ENCODE measurements at regions not wholly inside any gene's neighbourhood (a gene's known extent, or its start where the extent isn't known, plus 50 kb on each side); places are given as distances from the start of the nearest gene placed in this dataset.
"Not testable (repeated sequence)": the region's sequence is repeated elsewhere in the genome, so short reads cannot be mapped to it uniquely, and the experiment has no call there.

- H3K4me1 ChIP-seq: no peaks in the 10 kb centered on the region
- no peaks in the 10 kb centered on the region for H3K27me3 ChIP-seq
- 65 to 74% methylated on average over 5 of the region's 5 CpGs for WGBS, 2 donors (ENCODE audit: low coverage in 1 of 2)
- TF ChIP-seq CTCF (IDR thresholded peaks at IDR 0.05) (no peak), EP300 (IDR thresholded peaks at IDR 0.05) (no peak), POLR2AphosphoS5 (IDR thresholded peaks at IDR 0.05) (no peak), POLR2A (IDR thresholded peaks at IDR 0.05) (no peak)
- ATAC-seq: no peak
- no peak overlapping the region for H3K27ac ChIP-seq
- no peak overlapping the region for H3K4me3 ChIP-seq
- H3K36me3 ChIP-seq: no peaks in the 10 kb centered on the region
- peaks cover 0 to 5% (median 0%) of the 10 kb centered on the region in 3 donors for H3K9me3 ChIP-seq
Observed at GRCh38 chr17:14525551-14526455, 224.9 kb downstream of the HS3ST3B1 start.

GRCh38 chr17:14522795-14523387 is 222.0 kb downstream of the HS3ST3B1 start:
- Histone ChIP-seq H3K27ac (no peak overlapping the region), H3K4me1 (no peaks in the 10 kb centered on the region), H3K4me3 (no peak overlapping the region), H3K36me3 (no peaks in the 10 kb centered on the region), H3K27me3 (no peaks in the 10 kb centered on the region), H3K9me3 (no peaks in the 10 kb centered on the region)
- TF ChIP-seq POLR2A (IDR thresholded peaks at IDR 0.05) (no peak), POLR2AphosphoS5 (IDR thresholded peaks at IDR 0.05) (no peak), EP300 (IDR thresholded peaks at IDR 0.05) (no peak), CTCF (IDR thresholded peaks at IDR 0.05) (no peak)
- ATAC-seq: no peak
- 40 to 44% methylated on average over 3 of the region's 3 CpGs for WGBS, 2 donors (ENCODE audit: low coverage in 1 of 2)

GRCh38 chr17:14518919-14519318 is 218.0 kb downstream of the HS3ST3B1 start:
- not testable (repeated sequence) for H3K27ac ChIP-seq, ATAC-seq, H3K9me3 ChIP-seq, H3K4me1 ChIP-seq, H3K27me3 ChIP-seq, H3K36me3 ChIP-seq, H3K4me3 ChIP-seq
- WGBS, 2 donors (ENCODE audit: low coverage in 1 of 2): 77 to 86% methylated on average over 1 to 3 of the region's 3 CpGs

- H3K27me3 ChIP-seq: no peaks in the 10 kb centered on the region
- H3K4me1 ChIP-seq: no peaks in the 10 kb centered on the region
- 50 to 57% methylated on average over 2 to 3 of the region's 3 CpGs for WGBS, 2 donors (ENCODE audit: low coverage in 1 of 2)
- no peak overlapping the region for H3K4me3 ChIP-seq
- no peak overlapping the region for H3K27ac ChIP-seq
- TF ChIP-seq POLR2A (IDR thresholded peaks at IDR 0.05) (no peak), EP300 (IDR thresholded peaks at IDR 0.05) (no peak), POLR2AphosphoS5 (IDR thresholded peaks at IDR 0.05) (no peak), CTCF (IDR thresholded peaks at IDR 0.05) (no peak)
- no peaks in the 10 kb centered on the region for H3K9me3 ChIP-seq
- ATAC-seq: no peak
- no peaks in the 10 kb centered on the region for H3K36me3 ChIP-seq
Observed at GRCh38 chr17:14514973-14515372, 214.1 kb downstream of the HS3ST3B1 start.

GRCh38 chr17:14513835-14514234 is 213.0 kb downstream of the HS3ST3B1 start:
- H3K27ac ChIP-seq: no peak overlapping the region
- H3K4me3 ChIP-seq: no peak overlapping the region
- WGBS, 2 donors (ENCODE audit: low coverage in 1 of 2): 43 to 58% methylated on average over 3 of the region's 3 CpGs
- H3K4me1 ChIP-seq: no peaks in the 10 kb centered on the region
- TF ChIP-seq CTCF (IDR thresholded peaks at IDR 0.05) (no peak), POLR2A (IDR thresholded peaks at IDR 0.05) (no peak), POLR2AphosphoS5 (IDR thresholded peaks at IDR 0.05) (no peak), EP300 (IDR thresholded peaks at IDR 0.05) (no peak)
- no peaks in the 10 kb centered on the region for H3K27me3 ChIP-seq
- no peaks in the 10 kb centered on the region for H3K36me3 ChIP-seq
- no peak for ATAC-seq
- no peaks in the 10 kb centered on the region for H3K9me3 ChIP-seq
